ENCODE measurements at regions not wholly inside any gene's neighbourhood (a gene's known extent, or its start where the extent isn't known, plus 50 kb on each side); places are given as distances from the start of the nearest gene placed in this dataset.

- Histone ChIP-seq H3K9ac (ENCODE audit: extremely low read depth, insufficient read length, low read length) (no peak overlapping the region), H3K4me1 (ENCODE audit: insufficient read depth, low read length) (no peaks in the 10 kb centered on the region), H4K20me1 (ENCODE audit: control insufficient read depth, insufficient read depth, insufficient read length) (no peaks in the 10 kb centered on the region), H2BK5ac (ENCODE audit: insufficient read length, low read length) (no peak overlapping the region), H3K56ac (ENCODE audit: insufficient read length, low read depth, low read length) (no peak overlapping the region), H3K79me2 (ENCODE audit: insufficient read depth, low read length) (no peaks in the 10 kb centered on the region), H3K14ac (ENCODE audit: insufficient read depth, low read length) (no peak overlapping the region), H2BK15ac (ENCODE audit: low read depth, low read length) (no peak overlapping the region), H3K9me3 (ENCODE audit: control insufficient read depth, low read depth, low read length) (no peaks in the 10 kb centered on the region), H2AFZ (ENCODE audit: low read length) (no peak overlapping the region), H2BK120ac (ENCODE audit: low read depth, low read length, poor library complexity, severe bottlenecking) (no peak overlapping the region), H3K23me2 (ENCODE audit: insufficient read length, low read depth, low read length, poor library complexity, severe bottlenecking) (no peaks in the 10 kb centered on the region), H3K18ac (ENCODE audit: insufficient read length, low read depth, low read length) (no peak overlapping the region), H4K91ac (ENCODE audit: insufficient read length, low read depth, low read length) (no peak overlapping the region), H3K27ac (ENCODE audit: insufficient read length, low read depth, low read length) (no peak overlapping the region), H3K27me3 (ENCODE audit: insufficient read depth, low read length) (no peaks in the 10 kb centered on the region), H3K4ac (ENCODE audit: low read depth, low read length) (no peak overlapping the region), H2BK12ac (ENCODE audit: insufficient read length, low read depth, low read length) (no peak overlapping the region), H2BK20ac (ENCODE audit: low read depth, low read length, poor library complexity, severe bottlenecking) (no peak overlapping the region), H4K8ac (replicated peaks; ENCODE audit: insufficient read length, low read depth, low read length) (no peak overlapping the region), H4K5ac (ENCODE audit: insufficient read length, low read depth, low read length) (no peak overlapping the region), H3K79me1 (ENCODE audit: insufficient read depth, low read depth, low read length, poor library complexity, severe bottlenecking) (no peaks in the 10 kb centered on the region), H3T11ph (ENCODE audit: low read length) (no peak overlapping the region), H3K4me2 (ENCODE audit: insufficient read depth, insufficient read length, low read length) (no peak overlapping the region), H2AK5ac (ENCODE audit: insufficient read length, low read length) (no peak overlapping the region), H3K23ac (ENCODE audit: insufficient read length, low read depth, low read length) (no peak overlapping the region)
- Mint-ChIP-seq H3K4me3 (no peak overlapping the region), H3K27me3 (ENCODE audit: low read depth) (no peaks in the 10 kb centered on the region; the same call in 1 of the 2 replicates), H3K4me1 (peaks cover 32 to 34% of the 10 kb centered on the region in 2 experiments), H3K36me3 (ENCODE audit: insufficient read depth in 1 of 3, low read depth in 3 of 3) (no peaks in the 10 kb centered on the region; a peak in 2 of 7 replicates), H3K27ac (no peak overlapping the region), H3K9me3 (peaks cover 0 to 5% of the 10 kb centered on the region in 2 experiments; a peak in 1 of 5 replicates)
- TF ChIP-seq CTCF (conservative IDR thresholded peaks at IDR 0.05), result no peak
- WGBS (ENCODE audit: extremely low coverage, insufficient read length, low lambda C conversion rate), result no CpG with 5 or more reads among the region's 2 CpGs
- DNase-seq, result no peak
These were observed 70.3 kb downstream of the OLIG1 start for GRCh38 chr21:33140288-33140687.

Data from H9 (cell line).